ENCODE measurements at regions not wholly inside any gene's neighbourhood (a gene's known extent, or its start where the extent isn't known, plus 50 kb on each side); places are given as distances from the start of the nearest gene placed in this dataset.

DNA sequence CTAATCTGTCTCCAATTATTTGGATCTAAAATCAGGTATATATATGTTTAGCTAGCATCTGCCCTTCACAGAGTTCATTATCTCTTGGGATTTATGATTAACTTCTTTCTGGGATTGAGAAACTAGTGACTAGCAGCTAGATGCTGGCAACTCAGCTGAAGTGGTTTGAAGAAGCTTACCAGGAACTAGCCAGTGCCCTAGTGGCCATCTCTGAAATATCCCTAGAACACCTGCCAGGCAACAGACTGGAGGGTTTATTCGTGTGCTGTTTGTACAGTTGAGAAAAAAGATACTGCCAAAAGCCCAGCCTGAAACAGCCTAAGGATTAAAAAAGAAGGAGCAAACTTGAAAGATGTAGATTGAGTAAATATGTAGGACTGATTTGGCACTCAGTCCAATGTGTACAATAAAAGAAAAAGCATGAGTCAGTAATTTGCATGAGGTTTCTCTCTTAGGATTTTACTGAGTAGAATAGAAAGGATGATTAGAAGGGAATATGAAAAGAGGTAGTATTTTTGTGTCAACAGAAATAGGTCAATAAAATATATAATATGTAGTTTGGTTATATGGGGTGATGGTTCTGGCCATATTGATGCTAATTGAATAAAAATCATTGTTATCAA, 1144.6 kb upstream of the ADGRL2 start:
- no peaks in the 10 kb centered on the region for H3K4me1 Mint-ChIP-seq
- no peaks in the 10 kb centered on the region for H3K27me3 Mint-ChIP-seq
- DNase-seq (no peak), ATAC-seq (no peak)
- H3K36me3 Mint-ChIP-seq (ENCODE audit: low read depth), result no peaks in the 10 kb centered on the region
- no peak overlapping the region for H3K4me3 Mint-ChIP-seq
- no peaks in the 10 kb centered on the region for H3K9me3 ChIP-seq (ENCODE audit: control insufficient read depth, low read length, poor library complexity, severe bottlenecking)
- H3K27ac Mint-ChIP-seq, result no peak overlapping the region

DNA sequence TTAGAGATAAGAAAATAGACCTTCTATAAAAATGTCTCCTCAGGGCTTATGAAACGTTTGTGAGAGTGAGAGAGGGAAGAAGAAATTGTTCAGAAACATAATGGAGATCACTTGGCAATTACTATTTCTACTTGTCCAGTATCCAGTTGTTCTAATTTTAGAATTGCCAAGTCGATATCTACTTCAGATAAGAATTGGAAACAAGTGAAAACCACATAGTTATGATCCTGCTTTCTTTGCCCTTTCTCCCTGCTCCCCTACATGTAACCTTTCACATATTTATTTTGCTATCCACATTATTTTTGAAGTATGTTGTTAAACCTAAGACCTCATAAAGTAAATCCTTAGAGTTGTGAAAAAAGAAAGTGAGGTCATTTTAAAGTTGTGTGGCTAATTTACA, 1154.7 kb upstream of the ADGRL2 start:
- H3K9me3 ChIP-seq (ENCODE audit: control insufficient read depth, low read length, poor library complexity, severe bottlenecking), result no peaks in the 10 kb centered on the region
- H3K27me3 Mint-ChIP-seq, result no peaks in the 10 kb centered on the region
- no peak for DNase-seq
- no peak overlapping the region for H3K27ac Mint-ChIP-seq
- H3K36me3 Mint-ChIP-seq (ENCODE audit: low read depth), result no peaks in the 10 kb centered on the region
- ATAC-seq, result no peak
- H3K4me3 Mint-ChIP-seq, result no peak overlapping the region
- H3K4me1 Mint-ChIP-seq, result no peaks in the 10 kb centered on the region

DNA sequence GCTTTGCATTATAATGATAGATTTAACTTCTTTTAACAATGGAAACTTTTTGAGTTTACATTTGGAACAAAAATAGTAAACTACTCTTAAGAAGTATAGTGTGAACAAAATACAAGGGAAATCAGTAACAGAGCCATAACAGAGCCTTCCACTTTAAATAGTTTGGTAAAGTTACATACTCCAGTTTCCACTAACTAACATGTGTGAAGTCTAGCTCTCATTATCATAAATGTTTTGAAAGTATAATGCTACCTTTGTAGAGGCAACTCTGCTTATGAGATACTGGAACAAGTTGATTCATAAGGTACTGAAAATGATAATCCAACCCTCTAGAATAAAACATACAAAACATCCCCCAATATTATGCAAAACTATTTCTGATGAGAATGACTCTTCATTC, 1155.1 kb upstream of the ADGRL2 start:
- no peak overlapping the region for H3K27ac Mint-ChIP-seq
- no peak overlapping the region for H3K4me3 Mint-ChIP-seq
- no peaks in the 10 kb centered on the region for H3K9me3 ChIP-seq (ENCODE audit: control insufficient read depth, low read length, poor library complexity, severe bottlenecking)
- no peaks in the 10 kb centered on the region for H3K27me3 Mint-ChIP-seq
- H3K36me3 Mint-ChIP-seq (ENCODE audit: low read depth), result no peaks in the 10 kb centered on the region
- H3K4me1 Mint-ChIP-seq, result no peaks in the 10 kb centered on the region
- ATAC-seq (no peak), DNase-seq (no peak)

DNA sequence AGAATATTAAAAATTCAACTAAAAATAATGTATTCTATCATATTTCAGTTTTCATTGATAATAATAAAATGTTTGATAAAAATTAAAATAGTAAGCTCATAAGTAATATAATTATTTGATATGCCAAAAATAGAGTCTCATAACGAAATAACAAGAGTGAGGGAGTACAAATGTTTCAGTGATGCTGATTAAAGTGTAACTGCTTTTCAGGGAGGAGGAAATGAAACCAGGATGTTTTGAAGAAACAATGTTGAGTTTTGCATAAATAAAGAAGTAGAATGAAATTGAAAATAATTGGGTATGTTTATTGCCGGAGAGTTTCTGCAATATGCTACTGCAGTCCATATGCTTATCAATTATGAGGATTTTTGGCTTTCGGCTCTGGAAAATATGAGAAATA, 1159.8 kb upstream of the ADGRL2 start:
- Mint-ChIP-seq H3K4me1 (no peaks in the 10 kb centered on the region), H3K4me3 (no peak overlapping the region), H3K27ac (no peak overlapping the region), H3K27me3 (no peaks in the 10 kb centered on the region), H3K36me3 (ENCODE audit: low read depth) (no peaks in the 10 kb centered on the region)
- ATAC-seq (no peak), DNase-seq (no peak)
- peaks cover 2% of the 10 kb centered on the region for H3K9me3 ChIP-seq (ENCODE audit: control insufficient read depth, low read length, poor library complexity, severe bottlenecking)

DNA sequence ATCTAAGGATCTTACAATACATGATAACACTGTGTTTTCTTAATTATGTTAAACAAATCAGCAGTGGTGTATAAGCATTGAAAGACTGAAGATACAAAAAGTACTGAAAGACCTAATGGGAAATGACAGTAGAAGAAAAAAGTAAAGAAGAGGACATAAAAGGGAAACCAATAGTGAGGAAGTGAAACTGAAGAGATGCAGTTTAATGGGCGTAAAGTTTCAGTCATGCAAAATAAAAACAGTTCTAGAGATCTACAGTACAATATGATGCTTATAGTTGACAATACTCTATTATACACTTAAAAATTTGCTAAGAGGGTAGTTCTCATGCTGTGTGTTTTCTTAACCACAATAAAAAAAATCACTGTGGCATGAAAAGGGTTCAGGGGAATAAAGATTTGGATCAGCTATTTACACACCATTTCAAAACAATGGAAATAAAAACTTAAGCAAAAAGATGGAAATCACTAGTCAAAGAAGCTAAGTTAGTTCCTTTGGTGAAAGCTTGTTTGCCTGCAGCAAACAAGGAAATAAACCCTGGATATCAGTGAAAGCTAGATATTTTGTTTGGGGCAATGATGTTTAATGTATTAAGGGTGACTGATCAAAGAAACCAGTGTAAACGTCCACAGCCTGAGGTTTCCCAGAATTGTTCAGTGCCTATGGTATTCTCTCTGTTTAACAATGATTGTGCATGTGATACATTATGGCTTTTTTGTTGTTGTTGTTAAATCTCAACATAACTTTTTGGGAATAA, 1160.8 kb upstream of the ADGRL2 start:
- DNase-seq, result no peak
- H3K27ac Mint-ChIP-seq, result no peak overlapping the region
- ATAC-seq, result no peak
- H3K4me1 Mint-ChIP-seq, result no peaks in the 10 kb centered on the region
- H3K9me3 ChIP-seq (ENCODE audit: control insufficient read depth, low read length, poor library complexity, severe bottlenecking), result peaks cover 2% of the 10 kb centered on the region
- H3K27me3 Mint-ChIP-seq, result no peaks in the 10 kb centered on the region
- H3K4me3 Mint-ChIP-seq, result no peak overlapping the region
- no peaks in the 10 kb centered on the region for H3K36me3 Mint-ChIP-seq (ENCODE audit: low read depth)

DNA sequence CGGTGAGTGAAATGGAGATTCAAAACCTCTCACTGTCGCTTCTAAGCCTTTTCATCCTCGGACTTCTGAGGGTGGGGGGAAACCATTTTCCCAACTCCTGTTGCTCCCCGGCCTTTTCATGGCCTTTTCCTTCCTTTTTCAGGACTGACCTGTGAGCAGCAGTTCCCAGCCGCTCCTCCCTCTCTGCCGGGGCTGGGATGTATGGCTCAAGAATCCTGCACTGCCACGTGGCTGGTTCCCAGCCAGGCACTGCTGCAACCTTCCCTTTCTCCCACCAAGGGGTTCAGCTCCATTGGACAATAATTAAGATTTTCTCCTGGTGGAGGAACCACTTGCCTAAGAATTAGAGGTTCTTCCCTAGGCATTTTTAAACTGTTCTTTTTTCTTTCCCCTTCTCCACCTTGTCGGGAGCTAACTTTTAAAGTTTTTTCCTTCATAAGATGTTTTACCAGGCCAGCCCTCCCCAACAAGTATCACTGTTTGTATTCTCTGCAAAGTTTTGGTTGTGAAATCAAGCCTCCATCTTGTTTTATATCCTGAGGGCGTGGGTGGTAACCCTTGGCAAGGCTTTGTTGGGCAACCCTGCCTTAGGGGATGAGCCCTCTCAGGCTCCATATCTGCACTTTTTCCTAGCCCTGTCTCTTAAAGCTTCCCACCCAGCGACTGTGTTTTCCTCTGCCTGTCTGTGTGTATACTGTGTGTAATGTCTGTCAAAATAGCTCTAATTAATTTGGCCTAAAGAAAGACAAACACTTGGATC, 1166.6 kb upstream of the ADGRL2 start:
- DNase-seq, result no peak
- H3K27me3 Mint-ChIP-seq, result no peaks in the 10 kb centered on the region
- no peak overlapping the region for H3K4me3 Mint-ChIP-seq
- no peak for ATAC-seq
- no peaks in the 10 kb centered on the region for H3K36me3 Mint-ChIP-seq (ENCODE audit: low read depth)
- H3K4me1 Mint-ChIP-seq, result no peaks in the 10 kb centered on the region
- H3K27ac Mint-ChIP-seq, result no peak overlapping the region
- peaks cover 3% of the 10 kb centered on the region for H3K9me3 ChIP-seq (ENCODE audit: control insufficient read depth, low read length, poor library complexity, severe bottlenecking)

DNA sequence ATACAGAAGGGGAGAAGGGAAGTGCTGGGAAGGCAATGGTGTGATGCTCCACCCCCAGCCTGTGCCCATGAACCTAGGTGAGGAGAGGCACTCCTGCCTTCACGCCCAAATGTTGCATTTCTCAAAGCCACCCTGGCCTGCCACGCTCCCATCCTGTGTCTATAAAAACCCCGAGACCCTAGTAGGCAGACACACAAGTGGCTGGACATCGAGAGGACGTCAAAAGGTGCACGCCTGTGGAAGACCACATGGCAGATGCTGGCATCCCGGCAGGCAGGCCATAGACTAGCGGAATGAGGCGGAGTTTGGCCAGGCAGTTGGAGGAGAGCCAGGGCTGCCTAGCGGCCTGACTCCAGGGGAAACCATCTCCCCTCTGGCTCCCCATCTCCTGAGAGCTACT, 1168.5 kb upstream of the ADGRL2 start:
- no peak for DNase-seq
- no peak for ATAC-seq
- Mint-ChIP-seq H3K36me3 (ENCODE audit: low read depth) (no peaks in the 10 kb centered on the region), H3K27ac (no peak overlapping the region), H3K4me1 (no peaks in the 10 kb centered on the region), H3K27me3 (no peaks in the 10 kb centered on the region), H3K4me3 (no peak overlapping the region)
- H3K9me3 ChIP-seq (ENCODE audit: control insufficient read depth, low read length, poor library complexity, severe bottlenecking), result peaks cover 3% of the 10 kb centered on the region

- Mint-ChIP-seq H3K4me1 (no peaks in the 10 kb centered on the region), H3K4me3 (no peak overlapping the region), H3K27me3 (no peaks in the 10 kb centered on the region), H3K36me3 (ENCODE audit: low read depth) (no peaks in the 10 kb centered on the region), H3K27ac (no peak overlapping the region)
- no peak for DNase-seq
- ATAC-seq, result no peak
- peaks cover 3% of the 10 kb centered on the region for H3K9me3 ChIP-seq (ENCODE audit: control insufficient read depth, low read length, poor library complexity, severe bottlenecking)
Observed at GRCh38 chr1:80629304-80629837, 1171.4 kb upstream of the ADGRL2 start.

GRCh38 chr1:80624682-80625081, 1176.1 kb upstream of the ADGRL2 start:
- no peak overlapping the region for H3K27ac Mint-ChIP-seq
- no peaks in the 10 kb centered on the region for H3K27me3 Mint-ChIP-seq
- no peak for ATAC-seq

DNA sequence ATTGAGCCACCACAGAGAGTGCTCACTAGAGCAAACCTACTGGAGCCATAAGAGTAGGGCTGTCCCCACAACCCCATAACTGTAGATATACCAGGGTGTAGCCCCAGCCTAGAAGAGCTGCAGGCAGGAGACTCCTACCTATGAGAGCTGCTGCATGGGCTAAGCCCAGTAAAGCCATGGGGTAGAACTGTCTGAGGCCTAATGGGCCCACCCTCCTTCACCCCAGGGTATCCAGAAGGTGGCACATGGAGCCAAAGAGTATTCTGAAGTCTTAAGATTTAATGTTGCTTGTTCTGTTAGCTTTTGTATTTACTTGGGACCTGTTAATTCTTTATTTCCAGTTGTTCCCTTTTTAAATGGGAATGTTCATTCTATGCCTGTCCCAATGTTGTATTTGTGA, 1193.7 kb upstream of the ADGRL2 start:
- H3K4me1 Mint-ChIP-seq, result no peaks in the 10 kb centered on the region
- no peak for ATAC-seq
- no peaks in the 10 kb centered on the region for H3K27me3 Mint-ChIP-seq
- H3K4me3 Mint-ChIP-seq, result no peak overlapping the region
- H3K9me3 ChIP-seq (ENCODE audit: control insufficient read depth, low read length, poor library complexity, severe bottlenecking), result no peaks in the 10 kb centered on the region
- no peak overlapping the region for H3K27ac Mint-ChIP-seq
- no peak for DNase-seq
- no peaks in the 10 kb centered on the region for H3K36me3 Mint-ChIP-seq (ENCODE audit: low read depth)

More at GRCh38 chr1:80624682-80625081, 1176.1 kb upstream of the ADGRL2 start:
- peaks cover 1% of the 10 kb centered on the region for H3K9me3 ChIP-seq (ENCODE audit: control insufficient read depth, low read length, poor library complexity, severe bottlenecking)
- no peaks in the 10 kb centered on the region for H3K36me3 Mint-ChIP-seq (ENCODE audit: low read depth)
- no peaks in the 10 kb centered on the region for H3K4me1 Mint-ChIP-seq
- no peak for DNase-seq
- no peak overlapping the region for H3K4me3 Mint-ChIP-seq

DNA sequence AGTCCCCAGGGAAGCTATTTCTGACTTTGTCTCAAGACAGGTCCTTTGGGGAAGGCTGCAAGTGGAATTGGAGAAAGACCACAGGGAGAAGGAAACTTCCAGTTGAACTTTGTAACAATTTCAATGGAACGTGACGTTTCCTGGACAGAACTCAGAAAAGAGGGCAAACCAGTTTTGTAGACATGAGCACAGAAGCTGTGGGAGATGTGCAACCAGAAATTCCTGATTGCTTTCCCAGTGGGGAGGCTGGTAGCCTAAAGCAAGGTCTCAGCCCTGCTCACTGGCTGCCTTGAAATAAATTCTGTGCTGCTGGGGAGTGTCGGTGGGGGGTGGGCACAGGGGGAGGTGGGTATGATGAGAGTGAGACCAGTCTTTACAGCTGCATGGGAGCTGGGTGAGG, 1206.7 kb upstream of the ADGRL2 start:
- Mint-ChIP-seq H3K27ac (no peak overlapping the region), H3K4me3 (no peak overlapping the region), H3K36me3 (ENCODE audit: low read depth) (no peaks in the 10 kb centered on the region), H3K27me3 (no peaks in the 10 kb centered on the region), H3K4me1 (no peaks in the 10 kb centered on the region)
- ATAC-seq, result no peak
- peaks cover 4% of the 10 kb centered on the region for H3K9me3 ChIP-seq (ENCODE audit: control insufficient read depth, low read length, poor library complexity, severe bottlenecking)
- DNase-seq, result no peak

DNA sequence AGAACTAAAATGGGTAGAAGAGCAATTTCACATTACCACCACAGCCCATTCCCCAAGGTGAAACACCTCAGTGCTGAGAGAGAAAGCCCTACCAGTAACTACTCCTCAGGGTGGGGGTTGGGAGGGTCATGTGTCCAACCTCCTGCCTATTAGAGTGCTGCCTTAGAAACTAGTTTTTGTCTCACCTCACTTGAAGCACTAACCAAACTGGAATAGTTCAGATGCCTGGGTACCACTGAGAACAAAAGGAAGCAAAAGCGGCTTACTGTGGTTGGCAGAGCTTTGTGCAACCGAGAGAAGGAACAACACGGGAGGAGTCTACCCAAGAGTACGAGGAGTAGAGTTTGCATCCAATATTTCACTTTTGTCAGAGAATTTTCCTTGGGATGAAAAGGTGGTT, 1207.5 kb upstream of the ADGRL2 start:
- Mint-ChIP-seq H3K36me3 (ENCODE audit: low read depth) (no peaks in the 10 kb centered on the region), H3K4me1 (no peaks in the 10 kb centered on the region), H3K27me3 (no peaks in the 10 kb centered on the region), H3K27ac (no peak overlapping the region), H3K4me3 (no peak overlapping the region)
- ATAC-seq, result no peak
- H3K9me3 ChIP-seq (ENCODE audit: control insufficient read depth, low read length, poor library complexity, severe bottlenecking), result peaks cover 4% of the 10 kb centered on the region
- DNase-seq, result no peak

- no peaks in the 10 kb centered on the region for H3K9me3 ChIP-seq (ENCODE audit: control insufficient read depth, low read length, poor library complexity, severe bottlenecking)
- H3K27ac Mint-ChIP-seq, result no peak overlapping the region
Observed at GRCh38 chr1:80582980-80583379, 1217.8 kb upstream of the ADGRL2 start.

More at GRCh38 chr1:80582980-80583379, 1217.8 kb upstream of the ADGRL2 start:
- DNase-seq (no peak), ATAC-seq (no peak)
- Mint-ChIP-seq H3K36me3 (ENCODE audit: low read depth) (no peaks in the 10 kb centered on the region), H3K27me3 (no peaks in the 10 kb centered on the region), H3K4me3 (no peak overlapping the region), H3K4me1 (no peaks in the 10 kb centered on the region)
